ENCODE measurements at regions not wholly inside any gene's neighbourhood (a gene's known extent, or its start where the extent isn't known, plus 50 kb on each side); places are given as distances from the start of the nearest gene placed in this dataset.
"Not testable (repeated sequence)": the region's sequence is repeated elsewhere in the genome, so short reads cannot be mapped to it uniquely, and the experiment has no call there.

- H3K4me3 Mint-ChIP-seq; H3K27me3 Mint-ChIP-seq (ENCODE audit: low read depth); H3K4me1 Mint-ChIP-seq (ENCODE audit: low read depth); H3K36me3 Mint-ChIP-seq (ENCODE audit: insufficient read depth in 2 of 2); DNase-seq; H3K27ac Mint-ChIP-seq; ATAC-seq (replicated peaks in 1 of 2); H3K9me3 Mint-ChIP-seq: not testable (repeated sequence)
Measured at GRCh38 chr7:76716551-76716950, 89.5 kb upstream of the POMZP3 start.

GRCh38 chr7:76712926-76713325 is 85.8 kb upstream of the POMZP3 start:
- not testable (repeated sequence) for H3K27me3 Mint-ChIP-seq (ENCODE audit: low read depth); H3K4me3 Mint-ChIP-seq; H3K27ac Mint-ChIP-seq; DNase-seq; ATAC-seq (replicated peaks in 1 of 2); H3K4me1 Mint-ChIP-seq (ENCODE audit: low read depth); H3K9me3 Mint-ChIP-seq; H3K36me3 Mint-ChIP-seq (ENCODE audit: insufficient read depth in 2 of 2)

- not testable (repeated sequence) for H3K9me3 Mint-ChIP-seq
Measured at GRCh38 chr7:76711648-76712047, 84.6 kb upstream of the POMZP3 start.

GRCh38 chr7:76709703-76710102 is 82.6 kb upstream of the POMZP3 start:
- H3K27ac Mint-ChIP-seq; H3K4me1 Mint-ChIP-seq (ENCODE audit: low read depth); H3K4me3 Mint-ChIP-seq; ATAC-seq (replicated peaks in 1 of 2); DNase-seq; H3K36me3 Mint-ChIP-seq (ENCODE audit: insufficient read depth in 2 of 2); H3K27me3 Mint-ChIP-seq (ENCODE audit: low read depth); H3K9me3 Mint-ChIP-seq: not testable (repeated sequence)

More at GRCh38 chr7:76711648-76712047, 84.6 kb upstream of the POMZP3 start:
- DNase-seq; H3K4me3 Mint-ChIP-seq; H3K36me3 Mint-ChIP-seq (ENCODE audit: insufficient read depth in 2 of 2); H3K27ac Mint-ChIP-seq; H3K27me3 Mint-ChIP-seq (ENCODE audit: low read depth); ATAC-seq (replicated peaks in 1 of 2); H3K4me1 Mint-ChIP-seq (ENCODE audit: low read depth): not testable (repeated sequence)

GRCh38 chr7:76708446-76708845 is 81.4 kb upstream of the POMZP3 start:
- H3K27me3 Mint-ChIP-seq (ENCODE audit: low read depth); H3K9me3 Mint-ChIP-seq: not testable (repeated sequence)

GRCh38 chr7:76703815-76704214 is 76.7 kb upstream of the POMZP3 start:
- H3K27me3 Mint-ChIP-seq (ENCODE audit: low read depth); H3K4me1 Mint-ChIP-seq (ENCODE audit: low read depth); DNase-seq; H3K27ac Mint-ChIP-seq; ATAC-seq (replicated peaks in 1 of 2); H3K36me3 Mint-ChIP-seq (ENCODE audit: insufficient read depth in 2 of 2); H3K9me3 Mint-ChIP-seq; H3K4me3 Mint-ChIP-seq: not testable (repeated sequence)

More at GRCh38 chr7:76708446-76708845, 81.4 kb upstream of the POMZP3 start:
- DNase-seq; H3K27ac Mint-ChIP-seq; H3K4me3 Mint-ChIP-seq; H3K36me3 Mint-ChIP-seq (ENCODE audit: insufficient read depth in 2 of 2); H3K4me1 Mint-ChIP-seq (ENCODE audit: low read depth); ATAC-seq (replicated peaks in 1 of 2): not testable (repeated sequence)

- H3K36me3 Mint-ChIP-seq (ENCODE audit: insufficient read depth in 2 of 2); H3K4me1 Mint-ChIP-seq (ENCODE audit: low read depth); ATAC-seq (replicated peaks in 1 of 2); DNase-seq; H3K4me3 Mint-ChIP-seq; H3K9me3 Mint-ChIP-seq; H3K27me3 Mint-ChIP-seq (ENCODE audit: low read depth); H3K27ac Mint-ChIP-seq: not testable (repeated sequence)
Measured at GRCh38 chr7:76686277-76686676, 59.2 kb upstream of the POMZP3 start.

GRCh38 chr7:76684737-76685136 is 57.7 kb upstream of the POMZP3 start:
- H3K27ac Mint-ChIP-seq, H3K4me3 Mint-ChIP-seq, H3K9me3 Mint-ChIP-seq: not testable (repeated sequence)

GRCh38 chr7:76683631-76684030 is 56.6 kb upstream of the POMZP3 start:
- not testable (repeated sequence) for H3K36me3 Mint-ChIP-seq (ENCODE audit: insufficient read depth in 2 of 2); H3K27me3 Mint-ChIP-seq (ENCODE audit: low read depth); ATAC-seq (replicated peaks in 1 of 2); H3K9me3 Mint-ChIP-seq; H3K27ac Mint-ChIP-seq; H3K4me3 Mint-ChIP-seq; DNase-seq; H3K4me1 Mint-ChIP-seq (ENCODE audit: low read depth)

More at GRCh38 chr7:76684737-76685136, 57.7 kb upstream of the POMZP3 start:
- not testable (repeated sequence) for H3K27me3 Mint-ChIP-seq (ENCODE audit: low read depth); H3K4me1 Mint-ChIP-seq (ENCODE audit: low read depth); DNase-seq; ATAC-seq (replicated peaks in 1 of 2); H3K36me3 Mint-ChIP-seq (ENCODE audit: insufficient read depth in 2 of 2)

GRCh38 chr7:76681810-76682209 is 54.7 kb upstream of the POMZP3 start:
- peaks cover 21% of the 10 kb centered on the region for H3K27me3 Mint-ChIP-seq (ENCODE audit: low read depth)
- ATAC-seq (replicated peaks in 1 of 2); H3K4me3 Mint-ChIP-seq; H3K27ac Mint-ChIP-seq; H3K36me3 Mint-ChIP-seq (ENCODE audit: insufficient read depth in 2 of 2); DNase-seq; H3K9me3 Mint-ChIP-seq; H3K4me1 Mint-ChIP-seq (ENCODE audit: low read depth): not testable (repeated sequence)

GRCh38 chr7:76679174-76679573 is 52.1 kb upstream of the POMZP3 start:
- H3K9me3 Mint-ChIP-seq; H3K27ac Mint-ChIP-seq; H3K4me3 Mint-ChIP-seq; H3K36me3 Mint-ChIP-seq (ENCODE audit: insufficient read depth in 2 of 2); ATAC-seq (replicated peaks in 1 of 2); H3K4me1 Mint-ChIP-seq (ENCODE audit: low read depth); DNase-seq: not testable (repeated sequence)
- peaks cover 21% of the 10 kb centered on the region for H3K27me3 Mint-ChIP-seq (ENCODE audit: low read depth)

- DNase-seq; H3K4me3 Mint-ChIP-seq; H3K36me3 Mint-ChIP-seq (ENCODE audit: insufficient read depth in 2 of 2); ATAC-seq (replicated peaks in 1 of 2); H3K4me1 Mint-ChIP-seq (ENCODE audit: low read depth); H3K9me3 Mint-ChIP-seq; H3K27ac Mint-ChIP-seq: not testable (repeated sequence)
- H3K27me3 Mint-ChIP-seq (ENCODE audit: low read depth) = peaks cover 21% of the 10 kb centered on the region
Measured at GRCh38 chr7:76678500-76678899, 51.4 kb upstream of the POMZP3 start.

- ATAC-seq (replicated peaks in 1 of 2); H3K27ac Mint-ChIP-seq; H3K9me3 Mint-ChIP-seq; H3K4me3 Mint-ChIP-seq; DNase-seq; H3K36me3 Mint-ChIP-seq (ENCODE audit: insufficient read depth in 2 of 2); H3K4me1 Mint-ChIP-seq (ENCODE audit: low read depth): not testable (repeated sequence)
- H3K27me3 Mint-ChIP-seq (ENCODE audit: low read depth) = peaks cover 16% of the 10 kb centered on the region
Measured at GRCh38 chr7:76676890-76677289, 49.8 kb upstream of the POMZP3 start.

All from activated T-cell treated with anti-CD3 and anti-CD28 coated beads, Interleukin-2, amount 50 U/mL, for 72 hours (primary cell).